ENCODE measurements at regions not wholly inside any gene's neighbourhood (a gene's known extent, or its start where the extent isn't known, plus 50 kb on each side); places are given as distances from the start of the nearest gene placed in this dataset.
"Not testable (repeated sequence)": the region's sequence is repeated elsewhere in the genome, so short reads cannot be mapped to it uniquely, and the experiment has no call there.

DNA sequence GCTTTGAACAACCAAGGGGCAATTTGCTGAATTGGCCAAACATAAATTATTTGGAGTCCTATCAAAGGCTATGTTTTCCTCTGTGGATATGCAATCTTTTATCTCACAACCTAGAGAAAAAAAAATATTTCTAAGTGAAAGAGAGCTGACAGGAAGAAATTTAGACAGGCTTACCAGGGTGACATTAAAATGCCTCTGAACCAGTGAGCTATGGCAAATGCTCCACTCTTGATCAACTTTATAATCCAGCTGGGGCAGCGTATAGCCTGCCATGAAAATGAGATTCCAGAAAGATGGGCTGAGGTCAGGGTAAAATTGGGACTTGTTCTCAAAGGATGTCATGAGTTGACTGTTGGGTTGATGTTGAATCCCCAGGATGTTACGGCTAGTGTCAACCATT lies 399.3 kb upstream of the TRPC7 start:
- no peaks in the 10 kb centered on the region for H3K36me3 Mint-ChIP-seq
- H3K27me3 Mint-ChIP-seq = no peaks in the 10 kb centered on the region
- no peak overlapping the region for H3K27ac Mint-ChIP-seq
- POLR2A ChIA-PET = no interaction called here
- CTCF ChIA-PET = no interaction called here
- H3K9me3 Mint-ChIP-seq = no peaks in the 10 kb centered on the region
- no peak for DNase-seq
- no peak overlapping the region for H3K4me3 Mint-ChIP-seq
- no peaks in the 10 kb centered on the region for H3K4me1 Mint-ChIP-seq (ENCODE audit: low read depth)
- intact Hi-C loops (cut with micrococcal nuclease) = no loop called here

- ChIA-PET POLR2A (no interaction called here), CTCF (no interaction called here)
- no peaks in the 10 kb centered on the region for H3K36me3 Mint-ChIP-seq
- intact Hi-C loops (cut with micrococcal nuclease) = no loop called here
- DNase-seq = no peak
- no peak overlapping the region for H3K4me3 Mint-ChIP-seq
- no peaks in the 10 kb centered on the region for H3K4me1 Mint-ChIP-seq (ENCODE audit: low read depth)
- no peak overlapping the region for H3K27ac Mint-ChIP-seq
- no peaks in the 10 kb centered on the region for H3K9me3 Mint-ChIP-seq
- H3K27me3 Mint-ChIP-seq = no peaks in the 10 kb centered on the region
Observed at GRCh38 chr5:136763548-136763947, 398.2 kb upstream of the TRPC7 start.

DNA sequence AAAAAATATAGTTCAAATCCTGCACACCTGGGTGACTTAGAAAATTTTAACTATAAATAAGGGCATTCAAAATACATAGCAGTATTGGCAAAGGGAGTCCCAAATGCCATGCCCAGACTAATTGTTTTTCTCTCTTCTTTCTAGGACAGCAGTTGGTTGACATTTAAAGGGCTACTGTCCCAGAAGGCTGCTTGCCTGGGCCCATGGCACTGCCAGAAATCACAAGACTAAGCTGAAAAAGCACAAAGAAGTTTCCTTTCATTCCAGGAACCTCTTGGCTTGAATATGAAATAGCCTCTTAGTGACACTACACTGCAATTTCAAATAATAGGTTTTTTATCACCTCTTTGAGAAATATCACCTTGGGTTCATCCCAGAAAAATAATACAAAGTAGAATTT lies 388.9 kb upstream of the TRPC7 start:
- peaks cover 2% of the 10 kb centered on the region for H3K27me3 Mint-ChIP-seq
- CTCF ChIA-PET = interaction anchor here (0.7 kb wide), 1 partner anchor 115 kb away, joined by 3 read pairs; no protein-coding TSS in a partner anchor
- H3K36me3 Mint-ChIP-seq = no peaks in the 10 kb centered on the region
- peaks cover 5% of the 10 kb centered on the region for H3K9me3 Mint-ChIP-seq
- POLR2A ChIA-PET = no interaction called here
- intact Hi-C loops (cut with micrococcal nuclease) = no loop called here
- DNase-seq = no peak
- no peaks in the 10 kb centered on the region for H3K4me1 Mint-ChIP-seq (ENCODE audit: low read depth)
- H3K4me3 Mint-ChIP-seq = no peak overlapping the region
- H3K27ac Mint-ChIP-seq = no peak overlapping the region

DNA sequence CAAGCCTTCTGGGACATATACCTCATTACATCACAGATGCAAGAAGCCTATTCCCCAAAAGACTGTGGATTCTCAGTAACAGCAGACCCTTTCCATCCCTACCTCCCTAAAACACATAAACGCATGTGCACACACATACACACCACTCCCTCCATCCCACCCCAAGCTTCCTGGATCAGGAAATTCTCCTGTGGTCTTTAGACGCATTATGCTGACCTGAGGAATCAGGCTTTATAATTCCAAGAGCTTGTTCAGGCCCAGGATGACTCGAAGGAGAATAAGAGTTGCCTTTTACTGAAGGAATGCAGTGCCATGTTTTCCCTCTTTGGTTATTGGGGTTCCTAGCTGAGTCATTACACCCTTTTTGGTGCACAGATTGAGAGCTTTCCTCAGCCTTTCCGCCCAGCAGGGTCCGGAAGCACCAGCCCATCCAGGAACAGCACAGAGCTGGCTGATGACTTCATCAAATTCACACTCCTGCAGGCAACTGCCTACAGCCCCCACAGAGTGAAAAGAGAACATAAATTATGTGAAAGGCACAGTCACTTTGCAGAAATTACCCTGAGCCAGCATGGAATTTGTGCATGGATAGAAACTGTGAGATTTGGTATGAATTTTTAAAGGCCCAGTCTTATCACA lies 385.0 kb upstream of the TRPC7 start:
- Mint-ChIP-seq H3K36me3 (no peaks in the 10 kb centered on the region), H3K4me1 (ENCODE audit: low read depth) (no peaks in the 10 kb centered on the region), H3K9me3 (peaks cover 8% of the 10 kb centered on the region), H3K4me3 (no peak overlapping the region), H3K27ac (no peak overlapping the region), H3K27me3 (no peaks in the 10 kb centered on the region)
- DNase-seq = no peak
- CTCF ChIA-PET = no interaction called here
- intact Hi-C loops (cut with micrococcal nuclease) = no loop called here
- POLR2A ChIA-PET = no interaction called here

DNA sequence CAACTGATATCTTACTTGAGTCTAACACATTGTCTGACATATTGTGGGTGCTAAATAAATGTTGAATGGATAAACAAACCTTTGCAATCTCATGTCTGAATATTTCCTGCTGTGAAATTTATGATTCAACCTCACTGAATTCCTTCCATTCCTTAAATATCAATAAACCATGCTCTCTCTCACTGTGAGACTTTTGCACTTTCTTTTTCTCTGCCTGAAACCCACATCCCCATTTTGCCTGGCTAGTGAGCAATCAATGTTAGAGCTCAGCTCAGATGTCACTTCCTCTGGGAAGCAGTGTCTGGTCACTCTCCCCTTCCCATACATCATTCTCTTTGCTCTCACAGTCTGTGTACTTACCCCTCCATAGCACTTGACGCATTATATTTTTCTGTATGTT lies 383.7 kb upstream of the TRPC7 start:
- DNase-seq = no peak
- H3K36me3 Mint-ChIP-seq = no peaks in the 10 kb centered on the region
- H3K27ac Mint-ChIP-seq = no peak overlapping the region
- no peaks in the 10 kb centered on the region for H3K27me3 Mint-ChIP-seq
- POLR2A ChIA-PET = no interaction called here
- intact Hi-C loops (cut with micrococcal nuclease) = no loop called here
- peaks cover 10% of the 10 kb centered on the region for H3K9me3 Mint-ChIP-seq
- H3K4me3 Mint-ChIP-seq = no peak overlapping the region
- CTCF ChIA-PET = no interaction called here
- H3K4me1 Mint-ChIP-seq (ENCODE audit: low read depth) = no peaks in the 10 kb centered on the region

DNA sequence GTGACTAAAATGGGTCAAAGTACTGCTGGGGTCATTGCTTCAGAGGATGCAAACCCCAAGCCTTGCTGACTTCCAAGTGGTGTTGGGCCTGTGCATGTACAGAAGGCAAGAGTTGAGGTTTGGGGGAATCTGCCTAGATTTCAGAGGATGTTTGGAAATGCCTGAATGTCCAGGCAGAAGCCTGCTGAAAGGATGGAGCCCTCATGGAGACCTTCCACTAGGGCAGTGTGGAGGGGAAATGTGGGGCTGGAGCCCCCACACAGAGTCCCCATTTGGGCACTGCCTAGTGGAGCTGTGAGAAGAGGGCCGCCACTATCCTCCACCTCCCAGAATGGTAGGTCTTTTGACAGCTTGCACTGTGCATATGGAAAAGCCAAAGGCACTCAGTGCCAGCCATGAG lies 377.7 kb upstream of the TRPC7 start:
- ChIA-PET POLR2A (no interaction called here), CTCF (no interaction called here)
- Mint-ChIP-seq H3K9me3 (peaks cover 29% of the 10 kb centered on the region), H3K4me1 (ENCODE audit: low read depth) (no peaks in the 10 kb centered on the region), H3K4me3 (no peak overlapping the region), H3K27ac (no peak overlapping the region), H3K36me3 (no peaks in the 10 kb centered on the region), H3K27me3 (no peaks in the 10 kb centered on the region)
- DNase-seq = no peak
- intact Hi-C loops (cut with micrococcal nuclease) = no loop called here

DNA sequence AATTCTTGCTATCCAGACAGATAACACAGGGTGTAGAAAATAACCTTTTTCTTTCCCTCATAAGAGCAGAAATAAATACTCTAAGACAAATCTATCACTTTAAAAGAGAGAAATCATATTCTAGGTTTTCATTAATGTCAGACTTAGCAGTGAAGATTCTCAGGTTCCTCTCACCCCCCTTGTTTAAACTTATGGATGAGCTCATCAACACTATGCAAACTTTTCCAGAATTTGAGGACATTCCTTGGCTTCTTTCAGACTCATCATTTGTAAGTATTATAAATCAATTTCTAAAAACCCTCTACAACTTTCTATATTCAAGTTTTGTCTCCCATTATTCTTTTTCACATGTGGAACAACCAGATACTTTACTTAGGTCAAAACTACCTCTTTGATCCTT lies 374.9 kb upstream of the TRPC7 start:
- DNase-seq = no peak
- H3K9me3 Mint-ChIP-seq = peaks cover 26% of the 10 kb centered on the region
- intact Hi-C loops (cut with micrococcal nuclease) = no loop called here
- H3K27me3 Mint-ChIP-seq = no peaks in the 10 kb centered on the region
- H3K27ac Mint-ChIP-seq = no peak overlapping the region
- H3K4me3 Mint-ChIP-seq = no peak overlapping the region
- CTCF ChIA-PET = interaction anchor here (1.0 kb wide), 1 partner anchor 106 kb away, joined by 3 read pairs; no protein-coding TSS in a partner anchor
- no peaks in the 10 kb centered on the region for H3K36me3 Mint-ChIP-seq
- POLR2A ChIA-PET = no interaction called here
- H3K4me1 Mint-ChIP-seq (ENCODE audit: low read depth) = no peaks in the 10 kb centered on the region

GRCh38 chr5:136739271-136739670 lies 373.9 kb upstream of the TRPC7 start:
- H3K4me1 Mint-ChIP-seq (ENCODE audit: low read depth); CTCF ChIA-PET; H3K4me3 Mint-ChIP-seq; H3K27me3 Mint-ChIP-seq; DNase-seq; intact Hi-C loops (cut with micrococcal nuclease); POLR2A ChIA-PET; H3K36me3 Mint-ChIP-seq; H3K27ac Mint-ChIP-seq: not testable (repeated sequence)
- peaks cover 25% of the 10 kb centered on the region for H3K9me3 Mint-ChIP-seq

- Mint-ChIP-seq H3K27ac (no peak overlapping the region), H3K36me3 (no peaks in the 10 kb centered on the region), H3K9me3 (peaks cover 24% of the 10 kb centered on the region), H3K4me1 (ENCODE audit: low read depth) (no peaks in the 10 kb centered on the region), H3K27me3 (no peaks in the 10 kb centered on the region), H3K4me3 (no peak overlapping the region)
- intact Hi-C loops (cut with micrococcal nuclease) = no loop called here
- ChIA-PET POLR2A (no interaction called here), CTCF (no interaction called here)
- no peak for DNase-seq
Observed at GRCh38 chr5:136738829-136739228, 373.5 kb upstream of the TRPC7 start.

GRCh38 chr5:136736021-136736420 lies 370.7 kb upstream of the TRPC7 start:
- intact Hi-C loops (cut with micrococcal nuclease) = no loop called here
- ChIA-PET CTCF (no interaction called here), POLR2A (no interaction called here)
- no peaks in the 10 kb centered on the region for H3K36me3 Mint-ChIP-seq
- no peak overlapping the region for H3K27ac Mint-ChIP-seq
- H3K27me3 Mint-ChIP-seq = no peaks in the 10 kb centered on the region
- no peaks in the 10 kb centered on the region for H3K4me1 Mint-ChIP-seq (ENCODE audit: low read depth)
- peaks cover 7% of the 10 kb centered on the region for H3K9me3 Mint-ChIP-seq
- no peak for DNase-seq
- H3K4me3 Mint-ChIP-seq = no peak overlapping the region

DNA sequence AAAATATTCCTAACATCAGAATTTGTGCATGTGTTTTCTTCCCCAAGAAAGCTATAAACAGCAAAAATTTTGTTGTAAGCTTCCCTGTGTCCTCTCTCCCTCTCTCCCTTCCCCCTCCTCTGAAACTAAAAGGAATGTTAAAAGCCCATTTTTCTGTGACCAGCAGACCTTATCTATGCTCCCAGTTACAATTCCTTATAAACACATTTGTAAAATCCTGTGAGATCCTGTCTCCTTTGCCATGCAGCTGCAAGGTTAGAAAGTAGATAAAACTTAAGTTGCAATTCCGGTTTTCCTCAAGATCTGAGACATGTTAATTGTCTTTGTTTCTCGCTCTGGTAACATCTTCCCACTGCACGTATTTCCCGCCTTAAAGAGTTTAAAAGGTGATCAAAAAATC lies 370.3 kb upstream of the TRPC7 start:
- POLR2A ChIA-PET; CTCF ChIA-PET; H3K27ac Mint-ChIP-seq; intact Hi-C loops (cut with micrococcal nuclease); H3K27me3 Mint-ChIP-seq; H3K36me3 Mint-ChIP-seq; H3K4me3 Mint-ChIP-seq; H3K9me3 Mint-ChIP-seq; DNase-seq; H3K4me1 Mint-ChIP-seq (ENCODE audit: low read depth): not testable (repeated sequence)

- Mint-ChIP-seq H3K4me1 (ENCODE audit: low read depth) (no peaks in the 10 kb centered on the region), H3K36me3 (no peaks in the 10 kb centered on the region), H3K4me3 (no peak overlapping the region), H3K27ac (no peak overlapping the region), H3K9me3 (peaks cover 7% of the 10 kb centered on the region), H3K27me3 (no peaks in the 10 kb centered on the region)
- ChIA-PET POLR2A (no interaction called here), CTCF (no interaction called here)
- no peak for DNase-seq
- intact Hi-C loops (cut with micrococcal nuclease) = no loop called here
Observed at GRCh38 chr5:136734628-136735027, 369.3 kb upstream of the TRPC7 start.

- no peak for DNase-seq
- Mint-ChIP-seq H3K27ac (no peak overlapping the region), H3K27me3 (no peaks in the 10 kb centered on the region), H3K4me3 (no peak overlapping the region), H3K4me1 (ENCODE audit: low read depth) (no peaks in the 10 kb centered on the region), H3K36me3 (no peaks in the 10 kb centered on the region), H3K9me3 (no peaks in the 10 kb centered on the region)
- ChIA-PET CTCF (no interaction called here), POLR2A (no interaction called here)
- intact Hi-C loops (cut with micrococcal nuclease) = no loop called here
Observed at GRCh38 chr5:136732751-136733150, 367.4 kb upstream of the TRPC7 start.
